HL-60 (cell line): ENCODE measurements at regions not wholly inside any gene's neighbourhood (a gene's known extent, or its start where the extent isn't known, plus 50 kb on each side); places are given as distances from the start of the nearest gene placed in this dataset.

ENCODE experiments used
- DNase-seq, 2 experiments: peaks; one replicate each; pipeline ENCODE4 v3.0.0-alpha.2; 2010 to 2020; ENCODE audit warnings: low read depth in 1 of 2, low spot score in 1 of 2
- H3K27ac ChIP-seq: fragments of 250-450 bp; sonication (Bioruptor Pico); replicated peaks from 2 replicates; pipeline ENCODE4 v1.5.1; 2020; ENCODE audit warnings: mild to moderate bottlenecking, moderate library complexity
- H3K27me3 ChIP-seq: fragments of 250-450 bp; sonication (Bioruptor Pico); 2 replicates; pipeline ENCODE4 v1.5.1; 2021; ENCODE audit warnings: mild to moderate bottlenecking, moderate library complexity; ENCODE audit not compliant: insufficient read depth, poor library complexity, severe bottlenecking
- H3K4me3 ChIP-seq: replicated peaks from 2 replicates; pipeline ENCODE4 v1.5.1; 2011; ENCODE audit warnings: mild to moderate bottlenecking, control low read depth, low read length; ENCODE audit not compliant: insufficient read depth
- GABPA ChIP-seq: IDR thresholded peaks from 2 replicates; pipeline ENCODE4 v1.6.1; 2012; ENCODE audit warnings: low read depth
- POLR2AphosphoS5 ChIP-seq: IDR thresholded peaks from 2 replicates; pipeline ENCODE4 v1.6.1; 2012; ENCODE audit warnings: low read depth
- REST ChIP-seq: IDR thresholded peaks from 2 replicates; pipeline ENCODE4 v1.6.1; 2012; ENCODE audit warnings: low read depth; ENCODE audit not compliant: insufficient replicate concordance
- SPI1 ChIP-seq: IDR thresholded peaks from 2 replicates; pipeline ENCODE4 v1.6.1; 2012; ENCODE audit warnings: low read depth, mild to moderate bottlenecking, borderline replicate concordance
- TF ChIP-seq, protein P1 (sequence below): IDR thresholded peaks from one replicate; pipeline ENCODE4 v1.5.1; 2011; ENCODE audit warnings: low read length, control low read depth, inconsistent platforms; ENCODE audit not compliant: insufficient read depth

DNA sequence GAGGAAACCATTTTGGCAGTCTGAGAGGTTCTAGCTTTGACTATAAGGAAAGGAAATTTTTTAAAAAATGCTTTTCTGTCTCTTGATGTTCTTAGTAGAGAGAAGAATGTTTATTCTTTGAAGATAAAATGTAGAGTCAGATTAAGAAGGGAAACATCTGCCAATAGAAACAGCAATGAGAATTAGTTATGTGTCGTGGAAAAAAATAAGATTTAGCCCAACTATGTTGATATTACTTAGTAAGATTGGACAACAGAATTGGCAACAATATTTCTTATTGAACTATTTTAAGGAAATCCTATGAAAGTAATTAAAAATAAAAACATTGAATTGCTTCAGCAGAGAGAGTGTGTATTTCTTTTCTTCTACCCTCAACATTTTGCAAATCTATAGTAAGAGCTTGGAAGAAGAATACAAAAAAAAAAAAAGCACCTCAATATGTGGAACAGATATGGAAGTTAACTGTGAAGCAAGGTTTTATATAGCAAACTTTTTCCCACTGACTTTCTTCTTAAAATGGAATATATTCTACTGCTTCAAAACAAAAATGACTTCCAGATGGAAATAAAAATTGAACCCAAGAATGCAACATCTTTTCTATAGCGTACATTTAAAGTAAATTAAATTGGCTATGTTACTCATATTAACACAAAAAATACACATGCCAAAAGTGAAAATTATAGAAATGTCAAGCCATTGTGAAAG, 177.9 kb downstream of the FAM124B start:
- TF ChIP-seq REST = no peak
- TF ChIP-seq, protein P1, sequence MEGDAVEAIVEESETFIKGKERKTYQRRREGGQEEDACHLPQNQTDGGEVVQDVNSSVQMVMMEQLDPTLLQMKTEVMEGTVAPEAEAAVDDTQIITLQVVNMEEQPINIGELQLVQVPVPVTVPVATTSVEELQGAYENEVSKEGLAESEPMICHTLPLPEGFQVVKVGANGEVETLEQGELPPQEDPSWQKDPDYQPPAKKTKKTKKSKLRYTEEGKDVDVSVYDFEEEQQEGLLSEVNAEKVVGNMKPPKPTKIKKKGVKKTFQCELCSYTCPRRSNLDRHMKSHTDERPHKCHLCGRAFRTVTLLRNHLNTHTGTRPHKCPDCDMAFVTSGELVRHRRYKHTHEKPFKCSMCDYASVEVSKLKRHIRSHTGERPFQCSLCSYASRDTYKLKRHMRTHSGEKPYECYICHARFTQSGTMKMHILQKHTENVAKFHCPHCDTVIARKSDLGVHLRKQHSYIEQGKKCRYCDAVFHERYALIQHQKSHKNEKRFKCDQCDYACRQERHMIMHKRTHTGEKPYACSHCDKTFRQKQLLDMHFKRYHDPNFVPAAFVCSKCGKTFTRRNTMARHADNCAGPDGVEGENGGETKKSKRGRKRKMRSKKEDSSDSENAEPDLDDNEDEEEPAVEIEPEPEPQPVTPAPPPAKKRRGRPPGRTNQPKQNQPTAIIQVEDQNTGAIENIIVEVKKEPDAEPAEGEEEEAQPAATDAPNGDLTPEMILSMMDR = no peak
- no peak overlapping the region for H3K4me3 ChIP-seq
- no peak for DNase-seq
- no peak overlapping the region for H3K27ac ChIP-seq
- peaks cover 2% of the 10 kb centered on the region for H3K27me3 ChIP-seq

DNA sequence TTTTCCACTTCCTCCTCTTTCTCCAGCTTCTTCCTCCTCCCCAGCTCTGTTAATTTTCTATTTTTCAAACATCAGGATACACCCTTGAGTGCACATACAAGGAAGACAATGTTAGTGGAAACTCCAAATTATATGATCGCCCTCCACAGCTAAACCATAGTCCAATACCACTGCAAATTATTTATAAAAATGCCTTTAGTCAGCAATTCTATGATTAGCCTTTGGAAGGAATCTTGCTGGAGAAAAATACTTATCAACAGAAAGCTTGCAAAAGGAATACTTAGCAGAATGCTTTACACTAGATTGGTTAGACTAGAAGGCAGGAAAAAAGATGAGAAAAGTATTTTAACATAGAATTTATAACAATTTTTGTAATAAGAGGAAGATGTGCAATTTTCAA, 178.9 kb downstream of the FAM124B start:
- H3K4me3 ChIP-seq = no peak overlapping the region
- H3K27ac ChIP-seq = no peak overlapping the region
- TF ChIP-seq GABPA = no peak
- TF ChIP-seq REST = no peak
- no peak for TF ChIP-seq SPI1
- TF ChIP-seq, protein P1 = no peak
- no peak for TF ChIP-seq POLR2AphosphoS5
- no peak for DNase-seq
- peaks cover 2% of the 10 kb centered on the region for H3K27me3 ChIP-seq

DNA sequence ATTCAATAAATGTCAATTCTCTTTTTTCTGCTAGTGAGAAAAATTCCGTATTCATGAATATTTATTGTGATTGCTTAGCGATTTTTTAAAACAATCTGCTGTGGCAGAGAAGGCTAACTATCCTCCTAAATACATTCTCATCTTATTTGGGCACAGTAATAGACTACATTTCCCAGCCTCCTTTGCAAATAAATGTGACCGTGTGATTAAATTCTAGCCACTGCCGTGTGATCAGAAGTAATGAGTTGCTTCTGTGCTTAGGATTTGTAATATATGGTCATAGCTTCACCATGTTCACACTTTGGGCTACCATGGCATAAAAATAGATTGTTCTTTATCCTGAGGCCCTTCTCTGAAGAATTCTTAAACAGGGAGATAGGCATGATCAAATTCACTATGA, 179.6 kb downstream of the FAM124B start:
- peaks cover 2% of the 10 kb centered on the region for H3K27me3 ChIP-seq
- no peak overlapping the region for H3K4me3 ChIP-seq
- no peak overlapping the region for H3K27ac ChIP-seq
- TF ChIP-seq GABPA (no peak), SPI1 (no peak), POLR2AphosphoS5 (no peak)
- no peak for DNase-seq

GRCh38 chr2:224221455-224221913, 180.4 kb downstream of the FAM124B start:
- TF ChIP-seq SPI1 (no peak), REST (no peak), POLR2AphosphoS5 (no peak), GABPA (no peak)
- TF ChIP-seq, protein P1 = no peak
- H3K27me3 ChIP-seq = peaks cover 2% of the 10 kb centered on the region
- DNase-seq = no peak
- H3K4me3 ChIP-seq = no peak overlapping the region
- no peak overlapping the region for H3K27ac ChIP-seq
